Stimulated activated CD8-positive, alpha-beta memory T cell treated with anti-CD3 and anti-CD28 coated beads, Interleukin-2, amount 100 ng/mL, for 48 hours (primary cell): ENCODE measurements at regions not wholly inside any gene's neighbourhood (a gene's known extent, or its start where the extent isn't known, plus 50 kb on each side); places are given as distances from the start of the nearest gene placed in this dataset.
A peak's percentile ranks its signal among the peaks of the same experiment; 100 is the strongest.

ENCODE experiments used
- DNase-seq, 2 donors: peaks; one replicate each; pipeline ENCODE4 v3.0.0-alpha.2; 2020; ENCODE audit warnings: low read depth in 2 of 2

- DNase-seq = no peak
Observed at GRCh38 chr12:94714378-94715114, 64.2 kb upstream of the TMCC3 start.

GRCh38 chr12:94712815-94713515, 62.6 kb upstream of the TMCC3 start:
- no peak for DNase-seq

DNA sequence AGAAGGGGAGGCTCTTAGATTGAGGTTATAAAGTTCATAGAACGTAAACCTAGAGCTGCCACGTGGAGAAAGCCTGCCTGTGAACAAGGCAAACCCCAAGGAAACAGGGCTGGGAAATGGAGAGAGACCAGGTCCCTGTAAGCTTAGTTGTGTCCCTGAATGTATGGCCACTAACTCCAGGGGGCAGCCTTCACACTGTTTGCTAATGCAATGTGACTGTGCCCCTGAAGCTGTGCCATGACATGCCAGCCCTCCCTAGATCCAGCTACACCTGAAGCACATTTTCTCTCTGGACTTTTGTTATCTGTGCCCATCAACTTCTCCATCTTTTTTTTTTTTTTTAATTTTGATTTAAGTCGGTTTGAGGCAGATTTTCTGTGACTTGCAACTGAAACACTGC, 60.6 kb upstream of the TMCC3 start:
- DNase-seq = peak; percentile 5 to 11

DNA sequence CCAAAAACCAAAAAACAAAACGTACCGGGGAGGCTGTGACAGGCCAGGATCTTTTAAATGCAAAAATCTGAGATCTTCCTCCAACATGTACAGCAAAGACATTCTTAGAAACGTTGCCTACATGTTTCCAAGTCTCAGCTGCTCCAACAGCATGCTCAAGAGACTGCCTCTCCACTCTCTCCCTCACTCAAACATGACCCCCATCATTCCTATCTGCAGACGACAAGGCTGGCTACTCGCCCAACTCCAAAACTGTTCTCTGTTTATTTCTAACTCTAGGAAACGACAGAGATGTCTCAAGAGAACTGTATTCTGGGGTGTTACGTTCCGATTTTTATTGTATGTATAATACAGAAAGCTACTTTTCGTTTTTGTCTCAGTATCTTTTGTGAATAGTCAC, 57.5 kb upstream of the TMCC3 start:
- DNase-seq = no peak

- no peak for DNase-seq
Observed at GRCh38 chr12:94707036-94707435, 56.7 kb upstream of the TMCC3 start.

GRCh38 chr12:94706250-94706661, 55.9 kb upstream of the TMCC3 start:
- no peak for DNase-seq

DNA sequence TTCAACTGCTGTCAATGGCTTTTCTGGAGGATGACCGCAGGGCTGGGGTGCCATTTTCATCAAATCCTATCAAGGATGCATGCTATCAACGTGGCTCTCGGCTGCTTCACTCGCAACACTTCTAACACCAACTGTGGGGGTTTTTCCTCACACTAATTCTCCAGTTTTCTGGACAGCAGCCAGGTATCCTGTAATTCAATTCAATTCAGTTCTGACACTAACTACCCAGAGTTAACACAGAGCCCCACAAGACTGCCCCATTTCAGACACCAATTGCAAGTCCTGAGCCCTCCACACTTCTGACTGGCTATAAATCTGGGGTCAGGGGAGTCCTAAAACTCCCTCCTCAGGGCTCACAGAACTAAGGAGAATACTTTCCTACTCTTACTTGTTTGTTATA, 55.3 kb upstream of the TMCC3 start:
- DNase-seq = no peak

- no peak for DNase-seq
Observed at GRCh38 chr12:94704452-94705306, 54.3 kb upstream of the TMCC3 start.

- DNase-seq = no peak
Observed at GRCh38 chr12:94702696-94703095, 52.3 kb upstream of the TMCC3 start.

GRCh38 chr12:94701711-94702110, 51.4 kb upstream of the TMCC3 start:
- DNase-seq = no peak

- DNase-seq = no peak
Observed at GRCh38 chr12:94700662-94701061, 50.3 kb upstream of the TMCC3 start.
